NCI-H748 (cell line): ENCODE measurements at regions not wholly inside any gene's neighbourhood (a gene's known extent, or its start where the extent isn't known, plus 50 kb on each side); places are given as distances from the start of the nearest gene placed in this dataset.

Experiments used
- DNase-seq: peaks from one replicate; lab custom pipeline; 2025; ENCODE audit not compliant: unreplicated experiment; lab: John Stamatoyannopoulos, UW

DNA sequence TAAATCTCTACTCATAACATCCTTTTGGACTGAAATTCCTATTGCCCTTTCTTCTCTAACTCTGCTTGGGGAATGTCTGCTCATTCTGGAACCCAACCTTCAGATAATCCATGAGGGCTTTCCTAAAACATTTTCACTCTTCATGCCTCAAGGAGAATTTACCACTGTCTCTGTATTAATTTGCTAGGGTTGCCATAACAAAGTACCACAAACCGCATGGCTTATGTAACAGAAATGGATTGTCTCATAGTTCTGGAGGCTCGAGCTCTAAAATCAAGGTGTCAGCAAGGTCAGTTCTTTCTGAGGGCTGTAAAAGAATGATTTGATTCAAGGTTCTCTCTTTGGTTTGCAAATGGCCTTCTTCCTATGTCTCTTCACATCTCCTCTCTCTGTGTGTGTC, 209.7 kb downstream of the LACC1 start:
- DNase-seq: no peak

DNA sequence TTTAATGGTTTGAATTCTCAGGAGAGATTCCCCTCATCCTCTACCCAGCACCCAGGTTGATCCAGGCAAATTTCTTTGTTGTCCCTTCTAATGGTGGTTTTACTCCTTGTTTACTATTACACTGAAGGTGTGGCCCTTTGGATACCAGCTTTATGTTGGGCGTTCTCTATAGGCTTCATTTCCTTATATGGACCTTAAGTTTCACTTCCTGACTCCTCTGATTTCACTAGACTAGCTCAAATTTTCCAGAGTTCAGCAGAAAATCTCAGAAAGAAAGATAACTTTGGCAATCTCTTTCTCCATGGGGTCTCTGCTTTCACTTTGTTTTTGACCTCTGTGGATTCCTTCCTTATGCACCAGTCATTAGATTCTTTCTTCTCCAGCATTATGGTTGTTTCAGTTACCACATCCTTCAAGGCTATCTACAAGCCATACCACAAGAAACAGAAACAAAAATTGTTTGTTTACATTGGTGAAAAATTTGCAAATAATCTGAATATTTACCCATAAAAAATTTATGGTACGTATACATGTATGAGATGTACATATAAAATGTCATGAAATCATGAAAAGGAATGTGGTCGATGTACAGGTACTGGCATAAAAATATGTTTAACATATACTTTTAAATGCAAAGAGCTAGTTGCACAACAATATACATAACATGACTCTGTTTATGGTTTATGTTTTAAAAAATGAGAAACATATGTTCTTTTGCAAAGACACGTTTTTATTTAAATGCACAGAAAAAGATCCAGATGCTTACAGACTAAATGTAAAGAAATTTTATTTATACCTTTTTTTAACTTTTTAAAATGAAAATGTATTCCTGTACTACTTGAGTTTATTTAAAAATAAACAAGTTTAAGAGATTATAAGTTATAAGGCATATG, 212.6 kb downstream of the LACC1 start:
- DNase-seq: no peak

DNA sequence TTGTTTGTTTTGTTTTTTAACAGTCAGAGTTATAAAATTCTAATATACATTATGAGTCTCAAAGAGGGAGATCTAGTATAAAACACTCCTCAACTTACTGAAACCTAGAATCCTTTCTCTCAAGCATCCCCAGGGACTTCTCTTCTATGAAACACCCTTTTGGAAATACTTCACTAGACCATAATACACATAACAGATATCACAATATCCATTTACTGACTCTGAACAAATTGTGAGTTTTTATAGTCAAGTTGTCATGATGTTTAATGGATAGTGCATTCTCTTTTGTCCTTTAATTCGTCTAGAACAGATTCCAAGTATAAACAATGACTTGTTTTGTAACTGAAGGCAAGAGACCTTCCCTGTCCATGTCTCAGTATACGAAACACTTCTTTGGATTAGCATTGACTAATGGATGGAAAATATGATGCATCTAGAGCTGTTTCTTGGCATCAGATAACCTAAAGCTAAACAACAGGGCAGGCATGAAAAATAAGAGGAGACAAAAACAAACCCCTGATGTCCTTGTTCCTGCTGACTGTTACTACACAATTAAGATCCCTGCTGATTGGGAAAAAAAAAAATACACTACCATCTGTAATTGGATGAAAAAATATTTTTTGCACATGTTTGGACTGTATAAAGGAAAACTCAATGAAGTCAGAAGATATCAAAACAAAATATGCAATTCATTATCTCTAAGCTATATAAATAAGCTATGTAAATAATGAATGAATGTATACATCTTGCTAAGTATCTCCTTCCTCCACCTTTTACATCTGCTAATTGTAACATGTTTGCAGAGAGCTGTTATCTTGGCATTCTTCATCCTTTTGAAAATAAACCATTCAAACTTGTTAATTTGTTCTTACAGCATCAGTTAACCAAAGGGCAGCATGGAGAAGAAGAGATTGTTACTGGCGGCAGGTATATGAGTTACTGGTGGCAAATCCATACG, 214.2 kb downstream of the LACC1 start:
- DNase-seq: peak; percentile 38

DNA sequence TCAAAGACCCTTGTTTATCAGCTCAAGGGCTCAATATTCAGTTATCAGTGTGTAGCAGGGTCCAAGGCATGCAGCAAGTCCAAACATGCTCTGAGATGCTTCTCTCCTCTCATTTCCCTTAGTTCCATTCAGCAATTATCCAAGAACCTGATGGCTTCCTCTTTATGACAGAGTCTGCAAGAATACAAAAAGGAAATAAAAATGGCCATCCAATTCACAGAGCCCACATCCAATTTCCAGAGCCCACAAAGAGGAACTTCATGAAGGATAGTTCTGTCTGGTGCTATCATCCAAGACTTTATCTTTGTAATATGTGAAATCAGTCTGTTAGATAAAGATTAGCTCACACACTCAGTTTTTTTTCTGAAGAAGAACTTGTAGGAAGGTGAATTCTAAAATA, 217.2 kb downstream of the LACC1 start:
- no peak for DNase-seq

DNA sequence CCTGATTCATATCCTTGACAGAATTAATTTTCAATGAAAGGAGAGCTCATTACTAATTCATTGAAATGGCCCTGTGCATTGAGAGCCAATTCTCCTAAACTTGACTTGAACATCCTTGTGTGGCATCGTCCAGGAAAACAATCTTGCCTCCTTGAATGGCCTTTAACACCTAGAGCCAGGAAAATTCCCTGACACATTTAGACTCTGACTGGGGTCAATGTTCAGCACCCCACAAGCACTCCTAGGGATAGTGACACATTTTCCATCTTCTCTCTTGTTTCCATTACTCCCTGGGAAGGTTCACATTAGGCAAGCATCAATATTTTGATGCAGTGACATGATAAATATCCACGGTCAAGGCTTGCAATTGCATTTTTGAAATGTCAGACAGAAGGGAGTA, 218.9 kb downstream of the LACC1 start:
- DNase-seq: no peak

DNA sequence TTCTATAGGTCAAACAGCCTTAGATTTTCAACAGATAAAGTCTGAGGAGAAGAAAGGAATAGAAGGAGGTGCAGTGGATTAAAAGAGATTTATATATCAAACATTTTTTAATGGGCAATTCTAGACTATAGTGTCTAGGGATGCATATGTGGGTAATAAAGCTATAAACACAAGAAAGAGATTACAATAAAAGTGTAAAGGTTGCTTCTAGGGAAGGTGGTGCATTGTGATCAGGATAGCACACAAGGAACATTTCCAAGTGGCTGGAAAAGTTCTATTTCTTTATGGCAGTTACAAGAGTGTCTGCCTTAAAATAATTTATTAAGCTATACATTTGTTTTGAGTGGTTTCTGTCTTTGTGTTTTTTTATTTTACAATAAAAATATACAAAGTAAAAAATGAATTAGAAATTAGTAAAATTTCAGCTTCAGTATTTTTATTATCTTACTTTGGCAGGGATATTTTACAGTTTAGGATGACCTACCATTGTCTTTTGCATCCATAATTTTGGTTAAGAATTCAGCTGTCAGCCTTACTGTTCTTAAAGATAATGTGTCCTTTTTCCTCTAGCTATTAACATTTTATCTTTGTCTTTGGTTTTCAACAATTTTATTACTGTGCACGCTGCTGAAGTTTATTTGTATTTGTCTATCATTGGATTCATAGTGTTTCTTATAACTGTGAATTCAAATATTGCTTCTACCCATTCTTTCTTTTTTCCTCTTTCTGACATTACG, 221.8 kb downstream of the LACC1 start:
- DNase-seq: no peak

DNA sequence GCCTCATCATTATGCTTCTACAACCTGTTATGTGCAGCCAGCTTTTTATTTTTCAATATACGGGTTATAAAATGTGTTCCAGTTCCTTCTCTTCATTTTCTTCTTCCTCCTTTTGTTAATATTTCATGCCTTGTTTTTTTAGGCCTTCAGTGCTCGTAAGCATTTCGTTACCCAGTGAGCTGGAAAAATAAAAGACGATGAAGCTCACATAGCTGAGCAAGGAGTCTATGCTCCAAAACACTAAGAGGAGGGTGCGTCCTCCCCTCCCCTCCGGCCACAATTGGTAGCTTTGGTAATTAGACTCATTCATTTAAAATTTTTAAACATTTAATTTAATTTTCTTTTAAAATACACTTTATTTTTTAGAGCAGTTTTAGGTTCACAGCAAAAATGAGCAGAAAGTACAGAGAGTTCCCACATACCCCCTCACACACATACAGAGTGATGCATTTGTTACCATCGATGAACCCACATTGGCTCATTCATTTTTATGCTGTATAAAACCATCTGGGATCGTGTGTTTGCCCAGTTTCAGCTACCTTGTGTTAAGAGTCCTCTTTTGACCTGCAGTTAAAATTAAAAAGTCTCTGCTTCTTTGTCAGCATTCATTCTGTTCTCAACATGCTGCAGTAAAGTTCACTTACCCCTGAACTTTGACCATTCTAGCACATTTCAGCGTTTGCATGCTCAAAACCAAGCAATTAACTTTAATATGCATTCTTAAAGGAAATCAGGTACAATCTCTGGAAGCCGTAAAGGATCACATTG, 223.9 kb downstream of the LACC1 start:
- DNase-seq: no peak

DNA sequence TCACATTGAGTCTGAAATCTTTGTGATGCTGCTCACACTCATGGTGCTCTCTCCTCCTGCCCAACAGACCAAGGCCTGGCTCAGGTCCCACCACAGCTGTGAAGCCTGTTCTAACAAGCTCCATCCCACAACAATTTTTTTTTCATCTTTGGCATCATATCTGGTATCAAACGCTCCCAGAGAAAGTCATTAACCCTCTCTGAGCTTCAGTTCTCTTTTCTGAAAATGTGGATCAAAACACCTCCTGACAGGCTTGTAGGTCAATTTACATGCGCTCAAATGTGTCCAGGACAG, 224.4 kb downstream of the LACC1 start:
- no peak for DNase-seq

DNA sequence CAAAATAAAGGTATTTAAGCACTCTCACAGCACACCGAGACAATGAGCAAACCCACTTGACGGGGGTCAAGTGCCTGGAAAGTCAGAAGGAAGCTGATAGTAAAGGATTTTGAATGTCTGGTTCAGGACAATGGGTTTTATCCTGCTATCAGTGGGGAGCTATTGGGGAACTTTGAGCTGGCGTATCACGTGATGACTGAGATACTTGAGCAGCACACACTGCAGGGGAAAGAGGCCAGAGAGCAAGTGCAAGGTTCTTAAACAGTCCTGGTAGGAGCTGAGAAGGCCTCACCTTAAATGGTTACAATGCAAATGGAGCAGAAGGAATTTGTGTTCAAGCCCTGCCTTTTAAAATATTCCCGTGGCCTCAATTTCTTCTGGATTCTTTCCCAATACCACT, 225.3 kb downstream of the LACC1 start:
- no peak for DNase-seq

DNA sequence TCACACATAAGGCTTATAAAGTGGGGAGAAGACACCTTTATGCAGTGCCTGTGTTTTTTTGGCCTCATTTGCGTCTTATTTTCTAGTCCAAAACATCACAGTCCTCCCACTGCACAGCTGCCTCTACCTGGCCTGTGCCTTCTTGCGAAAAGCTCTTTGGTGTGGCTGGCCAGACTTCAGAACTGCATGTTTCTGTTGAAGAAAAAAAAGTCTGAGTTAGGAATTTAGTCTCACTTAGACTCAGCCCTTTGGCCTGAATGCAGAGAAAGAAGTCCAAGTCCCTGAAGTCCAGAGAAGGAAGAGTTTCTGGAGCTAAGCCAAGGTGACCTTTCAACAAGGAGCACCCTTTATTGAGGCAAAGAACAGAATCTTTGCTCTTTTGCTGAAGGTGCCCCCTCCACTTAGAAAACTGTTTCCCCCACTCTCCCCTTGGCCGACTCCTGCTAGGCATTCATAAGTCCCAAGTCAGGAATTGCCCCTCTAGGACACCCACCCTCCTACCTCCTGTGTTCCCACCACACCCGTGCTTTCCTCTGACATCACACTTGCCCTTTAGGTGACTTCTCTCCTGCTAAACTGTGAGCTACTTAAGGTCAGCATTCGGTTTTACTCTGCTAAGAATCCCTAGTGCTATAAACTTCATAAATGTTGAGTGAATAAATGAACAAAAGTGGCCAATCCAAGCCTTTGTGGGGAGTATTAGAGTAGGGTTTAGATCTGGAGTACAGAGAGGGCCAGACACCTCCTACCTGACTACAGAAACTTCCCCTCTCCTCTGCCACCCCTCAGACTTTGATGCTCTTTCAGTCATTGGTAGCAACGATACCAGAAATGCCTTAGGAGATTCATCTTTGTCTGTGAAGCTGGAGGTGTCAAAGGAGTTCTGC, 226.8 kb downstream of the LACC1 start:
- DNase-seq: no peak

DNA sequence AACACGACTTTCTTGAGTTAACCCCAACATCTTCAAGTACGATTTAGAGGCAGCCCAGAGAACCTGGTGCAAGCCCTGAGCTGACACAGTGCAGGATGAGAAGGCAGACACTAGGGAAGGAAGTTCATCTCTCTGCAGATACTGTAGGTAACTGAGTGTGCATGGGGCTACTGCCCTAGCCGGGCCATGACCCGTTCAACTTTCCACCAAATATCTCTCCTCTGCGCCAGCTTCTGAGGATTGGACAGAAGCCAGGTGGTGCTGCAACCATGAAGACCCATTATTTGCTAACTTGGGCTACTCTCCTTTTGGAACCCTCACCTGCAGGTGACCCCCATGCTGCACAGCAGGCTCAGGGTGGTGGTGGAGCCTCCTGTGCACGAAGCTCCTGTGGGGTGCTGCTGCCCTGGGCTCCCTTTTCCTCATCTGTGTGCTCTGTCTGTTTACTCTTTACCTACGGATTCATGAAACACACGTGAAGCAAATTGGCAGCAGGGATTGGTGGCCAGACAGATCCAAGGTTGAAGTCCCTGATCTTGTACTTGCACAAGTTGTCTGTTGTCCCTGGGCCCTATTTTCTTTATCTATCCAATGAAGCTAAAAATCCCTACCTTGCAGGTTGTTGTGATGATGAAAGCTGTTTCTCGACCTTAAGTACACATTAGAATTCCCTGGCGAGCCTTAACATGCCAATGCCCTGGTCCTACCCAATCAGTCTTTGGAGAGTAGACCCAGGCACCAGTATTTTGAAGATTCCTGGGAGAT, 227.8 kb downstream of the LACC1 start:
- no peak for DNase-seq

DNA sequence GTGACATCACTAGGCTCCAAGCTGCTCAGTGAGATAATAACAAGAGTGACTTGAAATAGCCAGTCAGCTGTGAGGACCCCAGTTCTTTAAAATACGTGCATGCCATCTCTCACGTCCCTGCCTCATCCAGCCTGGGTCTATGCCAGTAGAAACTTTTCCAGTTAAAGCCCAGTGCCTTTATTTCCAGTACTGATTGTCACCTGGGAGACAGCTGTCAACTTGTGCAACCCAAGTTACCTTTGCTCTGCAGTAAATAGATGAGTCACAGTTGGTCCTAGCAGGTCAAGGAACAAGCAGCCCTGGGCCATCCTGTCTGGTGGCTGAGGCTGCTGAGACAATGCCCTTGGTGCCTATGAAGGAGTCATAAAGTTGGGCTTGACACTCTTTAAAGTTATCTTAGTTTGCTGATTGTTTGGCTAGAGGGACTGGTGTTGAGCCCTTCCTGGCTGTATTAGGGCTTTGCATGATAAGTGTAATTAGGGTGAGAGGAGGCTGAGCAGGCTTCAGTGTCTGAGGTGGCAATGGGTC, 228.7 kb downstream of the LACC1 start:
- DNase-seq: no peak

DNA sequence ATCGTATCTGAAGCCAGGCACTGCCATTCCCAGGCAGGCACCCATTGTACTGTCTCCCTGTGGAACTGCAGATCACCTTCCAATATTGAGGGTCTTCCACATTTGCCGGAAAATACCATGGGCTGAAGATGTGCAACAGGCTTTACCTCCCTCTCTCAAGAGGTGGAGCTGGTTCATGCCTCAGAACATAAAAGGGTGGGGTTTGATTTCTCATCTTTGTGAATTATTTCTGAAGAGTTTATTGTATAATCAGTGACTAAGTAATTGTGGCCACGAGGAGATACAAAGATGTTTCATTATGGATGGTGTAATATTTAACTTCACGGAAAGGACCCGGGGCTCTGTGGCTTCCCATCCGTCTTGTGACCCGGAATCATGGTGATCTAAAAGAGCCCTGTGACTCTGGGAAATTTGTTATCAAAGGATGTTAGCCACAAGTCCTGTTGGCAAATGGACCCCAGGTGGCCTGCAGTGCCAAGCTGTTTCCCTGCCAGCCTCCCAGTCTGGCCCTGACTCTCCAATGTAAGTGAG, 230.5 kb downstream of the LACC1 start:
- DNase-seq: no peak

DNA sequence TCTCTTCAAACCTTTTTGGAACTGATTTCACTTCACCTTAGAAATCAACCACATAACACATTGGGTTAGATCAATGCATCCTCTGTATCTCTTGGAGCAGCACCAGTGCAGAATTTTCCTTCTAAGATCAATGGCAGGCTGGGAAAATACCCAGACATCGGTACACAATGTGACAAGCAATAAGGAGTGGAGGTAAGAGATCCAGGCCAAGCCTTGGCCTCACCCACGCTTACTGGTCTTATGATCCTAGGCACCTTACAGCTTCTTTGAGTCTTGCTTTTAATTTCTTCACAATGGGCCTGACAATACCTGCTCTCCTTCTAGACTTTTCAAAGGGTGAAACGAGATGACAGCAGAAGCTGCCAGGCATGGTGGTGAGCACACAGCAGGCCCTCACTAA, 232.0 kb downstream of the LACC1 start:
- no peak for DNase-seq

DNA sequence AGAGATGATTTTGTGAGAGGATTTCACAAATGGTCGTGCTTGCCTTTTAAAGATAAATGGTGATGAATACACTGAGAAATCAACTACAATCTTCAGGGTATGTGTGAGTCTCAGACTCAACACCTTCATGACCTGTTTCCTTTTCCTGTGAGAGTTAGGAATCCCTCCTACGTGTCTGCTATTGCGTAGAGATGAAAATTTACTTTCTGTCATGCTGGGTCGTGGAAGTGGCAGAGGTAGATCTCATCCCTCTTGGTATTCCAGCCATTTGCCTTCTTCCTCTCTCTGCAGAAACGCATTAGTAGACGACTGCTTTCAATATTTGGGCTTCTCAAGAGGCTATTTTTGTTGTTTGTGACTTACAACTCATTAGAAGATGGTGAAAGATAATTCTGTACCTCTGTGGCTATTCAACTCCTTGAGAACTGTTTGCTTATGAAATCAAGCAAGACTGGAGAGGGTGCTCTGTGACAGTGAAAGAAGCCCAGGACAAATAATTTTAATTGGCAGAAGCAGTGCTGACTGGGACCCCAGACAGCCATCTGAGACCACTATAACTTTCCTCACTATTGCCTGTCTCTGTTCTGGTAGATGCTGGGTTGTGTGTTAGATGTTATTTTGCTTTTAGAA, 233.1 kb downstream of the LACC1 start:
- no peak for DNase-seq

DNA sequence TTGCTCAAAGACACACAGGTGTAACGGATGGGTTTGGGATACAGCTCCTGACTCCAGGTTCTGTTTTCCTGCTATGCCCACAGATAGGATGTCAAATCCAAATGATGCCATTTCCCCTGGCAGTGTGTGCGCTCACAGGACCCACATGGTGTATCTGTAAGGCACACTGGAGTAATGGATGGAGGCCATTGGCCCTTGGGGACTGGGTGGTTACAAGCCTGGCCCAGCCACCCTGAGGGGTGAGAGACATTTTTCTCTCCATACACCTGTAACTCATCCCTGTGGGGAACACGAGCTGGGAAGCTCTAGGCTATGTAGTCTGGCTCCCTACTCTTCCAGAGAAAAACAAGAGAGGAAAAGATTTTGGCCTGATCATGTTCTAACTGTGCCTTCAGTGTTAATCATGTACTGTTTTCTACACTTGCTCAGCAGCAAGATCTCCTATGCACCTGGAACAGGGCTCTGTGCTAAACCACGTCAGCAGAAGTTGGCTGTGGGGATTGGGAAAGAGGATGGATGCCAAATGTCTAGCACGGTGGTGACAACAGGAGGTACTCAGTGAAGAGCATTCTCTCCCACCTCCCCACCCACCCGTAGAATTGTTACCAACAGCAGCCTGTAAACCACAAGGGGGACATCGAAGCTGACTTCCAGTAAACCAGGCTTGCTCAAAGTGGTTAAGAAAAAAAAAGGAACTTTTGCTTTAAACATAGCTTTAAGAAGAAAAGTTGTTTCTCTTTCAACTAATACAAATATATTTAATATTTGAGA, 237.0 kb downstream of the LACC1 start:
- no peak for DNase-seq

DNA sequence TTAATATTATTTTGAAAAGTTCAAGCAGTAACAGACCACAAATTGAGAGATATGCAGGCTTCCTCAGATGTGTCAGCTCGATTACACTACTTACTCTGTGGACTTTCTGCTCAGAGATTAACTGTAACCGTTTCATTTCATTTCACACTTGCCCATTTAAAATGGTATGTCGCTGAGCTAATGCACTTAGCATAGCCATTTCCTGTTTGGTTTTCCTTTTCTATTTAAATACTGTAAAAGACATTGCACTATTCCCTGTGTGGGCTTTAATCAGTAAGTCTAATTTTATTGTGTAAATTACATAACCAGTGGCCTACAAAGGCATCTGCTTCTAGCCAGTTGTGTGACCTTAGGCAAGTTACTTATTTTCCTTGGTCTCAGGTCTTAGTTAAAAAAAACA, 237.6 kb downstream of the LACC1 start:
- no peak for DNase-seq
